ENCODE measurements at regions not wholly inside any gene's neighbourhood (a gene's known extent, or its start where the extent isn't known, plus 50 kb on each side); places are given as distances from the start of the nearest gene placed in this dataset.

- 57 to 61% methylated on average over 1 of the region's 1 CpG for WGBS, 2 donors (ENCODE audit: low coverage in 1 of 2)
- in situ Hi-C loops (cut with MboI; ENCODE audit: low pct_ligation_motif_present in 1 of 4, low pct_unique_long_range_greater_than_20kb in 1 of 4, low sequenced_read_pairs in 3 of 4), result no loop called here
These were observed 1526.0 kb downstream of the CDH8 start for GRCh38 chr16:60510208-60510607.

GRCh38 chr16:60491273-60491672 is 1545.0 kb downstream of the CDH8 start:
- DNase-seq, result no peak
- Histone ChIP-seq H3K27ac (no peak overlapping the region), H3K36me3 (no peaks in the 10 kb centered on the region), H3K4me1 (no peaks in the 10 kb centered on the region), H3K27me3 (no peaks in the 10 kb centered on the region), H3K4me3 (no peak overlapping the region), H3K9me3 (peaks cover 0 to 4% of the 10 kb centered on the region in 2 donors)
- no peak for TF ChIP-seq EP300 (IDR thresholded peaks at IDR 0.05; ENCODE audit: low read depth)
- TF ChIP-seq POLR2AphosphoS5 (IDR thresholded peaks at IDR 0.05), result no peak
- TF ChIP-seq CTCF (IDR thresholded peaks at IDR 0.05), result no peak
- no peak for TF ChIP-seq POLR2A (IDR thresholded peaks at IDR 0.05)
- 59 to 64% methylated on average over 3 of the region's 3 CpGs for WGBS, 2 donors (ENCODE audit: low coverage in 1 of 2)
- intact Hi-C loops (cut with DNase I; ENCODE audit: low total_unique reads), result no loop called here
- in situ Hi-C loops (cut with MboI; ENCODE audit: low pct_ligation_motif_present in 1 of 4, low pct_unique_long_range_greater_than_20kb in 1 of 4, low sequenced_read_pairs in 3 of 4), result no loop called here

More at GRCh38 chr16:60510208-60510607, 1526.0 kb downstream of the CDH8 start:
- intact Hi-C loops (cut with DNase I; ENCODE audit: low total_unique reads), result no loop called here
- H3K36me3 ChIP-seq, result no peaks in the 10 kb centered on the region
- no peak for DNase-seq
- peaks cover 0 to 4% of the 10 kb centered on the region in 2 donors for H3K9me3 ChIP-seq
- no peak for TF ChIP-seq POLR2A (IDR thresholded peaks at IDR 0.05)
- TF ChIP-seq EP300 (IDR thresholded peaks at IDR 0.05; ENCODE audit: low read depth), result no peak
- no peak for TF ChIP-seq POLR2AphosphoS5 (IDR thresholded peaks at IDR 0.05)
- TF ChIP-seq CTCF (IDR thresholded peaks at IDR 0.05), result no peak
- H3K27me3 ChIP-seq, result no peaks in the 10 kb centered on the region
- H3K4me1 ChIP-seq, result no peaks in the 10 kb centered on the region
- H3K27ac ChIP-seq, result no peak overlapping the region
- no peak overlapping the region for H3K4me3 ChIP-seq

GRCh38 chr16:60485872-60486489 is 1550.3 kb downstream of the CDH8 start:
- no peak for TF ChIP-seq EP300 (IDR thresholded peaks at IDR 0.05; ENCODE audit: low read depth)
- no peak for TF ChIP-seq POLR2A (IDR thresholded peaks at IDR 0.05)
- Histone ChIP-seq H3K9me3 (no peaks in the 10 kb centered on the region), H3K27ac (no peak overlapping the region), H3K27me3 (no peaks in the 10 kb centered on the region), H3K36me3 (no peaks in the 10 kb centered on the region), H3K4me1 (no peaks in the 10 kb centered on the region), H3K4me3 (no peak overlapping the region)
- intact Hi-C loops (cut with DNase I; ENCODE audit: low total_unique reads) (no loop called here), in situ Hi-C loops (cut with MboI; ENCODE audit: low pct_ligation_motif_present in 1 of 4, low pct_unique_long_range_greater_than_20kb in 1 of 4, low sequenced_read_pairs in 3 of 4) (no loop called here)
- DNase-seq, result no peak
- WGBS, 2 donors (ENCODE audit: low coverage in 1 of 2), result 57 to 67% methylated on average over 1 of the region's 1 CpG

GRCh38 chr16:60484901-60485300 is 1551.3 kb downstream of the CDH8 start:
- no peak for DNase-seq
- intact Hi-C loops (cut with DNase I; ENCODE audit: low total_unique reads), result no loop called here
- WGBS, 2 donors (ENCODE audit: low coverage in 1 of 2), result 65 to 68% methylated on average over 2 of the region's 2 CpGs
- H3K4me1 ChIP-seq, result no peaks in the 10 kb centered on the region
- no peak overlapping the region for H3K4me3 ChIP-seq
- no peaks in the 10 kb centered on the region for H3K27me3 ChIP-seq
- in situ Hi-C loops (cut with MboI; ENCODE audit: low pct_ligation_motif_present in 1 of 4, low pct_unique_long_range_greater_than_20kb in 1 of 4, low sequenced_read_pairs in 3 of 4), result no loop called here
- no peaks in the 10 kb centered on the region for H3K36me3 ChIP-seq
- no peak overlapping the region for H3K27ac ChIP-seq
- no peaks in the 10 kb centered on the region for H3K9me3 ChIP-seq
- TF ChIP-seq POLR2A (IDR thresholded peaks at IDR 0.05) (no peak), POLR2AphosphoS5 (IDR thresholded peaks at IDR 0.05) (no peak), EP300 (IDR thresholded peaks at IDR 0.05; ENCODE audit: low read depth) (no peak), CTCF (IDR thresholded peaks at IDR 0.05) (no peak)

DNA sequence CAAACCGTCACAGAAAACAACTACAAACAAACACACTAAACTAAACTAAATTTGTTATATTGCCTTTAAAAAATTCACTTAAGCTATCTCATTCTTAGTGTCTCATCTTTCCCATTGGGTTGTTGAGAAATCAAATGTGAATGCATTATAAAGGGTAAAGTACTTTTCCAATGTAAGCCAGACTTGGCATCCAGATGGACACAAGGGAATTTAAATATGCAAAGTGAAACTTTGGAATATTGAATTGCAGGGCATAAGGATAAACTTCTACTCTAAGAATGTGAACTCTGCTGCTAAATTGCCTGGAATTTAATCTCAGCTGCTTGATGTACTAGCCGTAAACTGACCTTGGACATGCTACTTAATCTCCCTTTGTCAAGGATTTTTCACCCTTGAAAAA is 1554.6 kb downstream of the CDH8 start:
- no peak for DNase-seq
- Histone ChIP-seq H3K9me3 (no peaks in the 10 kb centered on the region), H3K4me3 (no peak overlapping the region), H3K4me1 (no peaks in the 10 kb centered on the region), H3K36me3 (no peaks in the 10 kb centered on the region), H3K27ac (no peak overlapping the region), H3K27me3 (no peaks in the 10 kb centered on the region)
- TF ChIP-seq CTCF (IDR thresholded peaks at IDR 0.05) (no peak), EP300 (IDR thresholded peaks at IDR 0.05; ENCODE audit: low read depth) (no peak), POLR2AphosphoS5 (IDR thresholded peaks at IDR 0.05) (no peak), POLR2A (IDR thresholded peaks at IDR 0.05) (no peak)
- WGBS, 2 donors (ENCODE audit: low coverage in 1 of 2), result 61 to 77% methylated on average over 2 of the region's 2 CpGs
- in situ Hi-C loops (cut with MboI; ENCODE audit: low pct_ligation_motif_present in 1 of 4, low pct_unique_long_range_greater_than_20kb in 1 of 4, low sequenced_read_pairs in 3 of 4), result no loop called here
- intact Hi-C loops (cut with DNase I; ENCODE audit: low total_unique reads), result no loop called here
